ENCODE measurements at regions not wholly inside any gene's neighbourhood (a gene's known extent, or its start where the extent isn't known, plus 50 kb on each side); places are given as distances from the start of the nearest gene placed in this dataset.

- DNase-seq (ENCODE audit: low read depth): no peak
Measured at GRCh38 chr9:95620722-95621121, 104.0 kb upstream of the PTCH1 start.

DNA sequence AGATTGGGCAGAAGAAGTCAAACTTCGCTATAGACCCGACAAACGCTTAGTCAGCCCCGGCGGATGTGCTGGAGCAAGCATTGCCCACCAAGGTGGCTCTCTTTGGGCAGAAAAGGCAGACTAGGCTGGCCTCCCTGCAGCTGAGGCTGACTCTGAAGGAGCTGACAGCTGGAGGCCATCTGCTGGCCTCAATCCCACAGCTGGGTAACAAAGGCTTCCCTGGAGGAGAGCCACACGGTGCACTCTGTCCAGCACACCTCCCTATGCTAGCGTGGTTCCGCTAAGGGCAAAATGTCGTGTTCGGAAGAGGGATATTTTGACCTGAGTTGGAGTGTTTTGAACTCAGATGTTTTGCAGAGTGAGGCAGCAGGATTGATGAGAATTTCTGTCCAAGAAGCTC, 103.5 kb upstream of the PTCH1 start:
- no peak for DNase-seq (ENCODE audit: low read depth)

- no peak for DNase-seq (ENCODE audit: low read depth)
Measured at GRCh38 chr9:95615246-95615645, 98.5 kb upstream of the PTCH1 start.

DNA sequence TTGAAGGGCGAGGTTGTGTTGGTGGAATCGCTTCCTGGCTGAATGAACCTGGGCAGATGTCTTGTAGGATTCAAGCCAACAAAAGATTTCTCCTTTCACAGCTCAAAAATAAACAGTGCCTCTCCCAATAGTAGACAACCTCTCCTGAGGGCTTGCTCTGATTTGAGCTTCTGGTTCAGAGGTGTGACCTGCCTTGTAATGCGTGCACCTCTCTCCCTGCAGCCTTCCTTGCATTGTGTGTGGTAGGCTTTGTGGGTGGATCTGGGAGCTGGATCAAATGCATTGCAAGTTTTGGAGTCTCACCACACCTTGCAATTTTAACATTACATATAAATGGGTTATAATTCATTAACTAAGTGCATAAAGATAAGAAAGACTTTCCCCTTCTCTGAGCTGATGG, 96.9 kb upstream of the PTCH1 start:
- no peak for DNase-seq (ENCODE audit: low read depth)

GRCh38 chr9:95611354-95611753, 94.6 kb upstream of the PTCH1 start:
- DNase-seq (ENCODE audit: low read depth): no peak

DNA sequence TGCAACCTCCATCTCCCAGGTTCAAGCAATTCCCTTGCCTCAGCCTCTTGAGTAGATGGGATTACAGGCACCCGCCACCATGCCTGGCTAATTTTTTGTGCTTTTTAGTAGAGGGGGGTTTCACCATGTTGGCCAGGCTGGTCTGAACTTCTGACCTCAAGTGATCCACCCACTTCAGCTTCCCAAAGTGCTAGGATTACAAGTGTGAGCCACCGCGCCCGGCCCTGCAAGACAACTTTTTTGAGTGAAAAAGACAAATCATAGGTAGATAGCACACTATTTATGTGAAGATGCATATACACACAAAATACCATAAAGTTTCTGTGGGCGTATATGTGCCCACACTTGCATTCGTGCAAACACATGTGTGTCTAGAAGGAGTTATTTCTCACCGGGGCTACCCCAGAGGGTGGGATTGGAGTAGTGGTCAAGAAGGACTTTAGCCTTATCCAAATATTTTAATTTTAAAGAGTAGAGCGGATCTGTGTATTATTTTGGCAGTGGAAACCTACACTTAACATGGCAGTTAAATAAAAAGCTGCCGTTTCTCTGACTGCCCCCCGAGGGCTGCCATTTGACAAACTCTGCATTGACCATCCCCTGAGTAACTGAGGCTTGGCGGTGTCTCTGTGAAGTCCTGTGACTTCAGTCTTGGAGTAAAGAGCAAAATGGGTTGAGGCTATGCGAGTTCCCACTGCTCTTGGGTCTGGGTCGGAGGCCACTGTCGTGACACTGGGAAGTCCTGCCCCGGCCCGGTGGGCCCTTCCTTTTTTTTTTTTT, 93.4 kb upstream of the PTCH1 start:
- no peak for DNase-seq (ENCODE audit: low read depth)

GRCh38 chr9:95609426-95609825, 92.7 kb upstream of the PTCH1 start:
- DNase-seq (ENCODE audit: low read depth): no peak

DNA sequence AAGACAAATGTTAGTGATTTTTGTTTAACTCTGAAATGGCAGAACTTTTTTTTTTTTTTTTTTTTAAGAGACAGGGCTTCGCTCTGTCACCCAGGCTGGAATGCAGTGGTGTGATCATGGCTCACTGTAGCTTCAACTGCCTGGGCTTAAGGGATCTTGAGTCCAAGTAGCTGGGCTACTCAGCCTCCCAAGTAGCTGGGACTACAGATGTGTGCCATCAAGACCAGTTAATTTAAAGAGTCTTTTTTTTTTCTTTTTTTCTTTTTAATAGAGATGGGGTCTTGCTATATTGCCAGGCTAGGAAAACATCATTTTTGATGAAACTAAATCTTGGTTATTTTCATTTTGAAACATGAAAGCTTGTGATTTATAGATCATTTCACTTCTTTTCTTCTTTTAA, 91.6 kb upstream of the PTCH1 start:
- no peak for DNase-seq (ENCODE audit: low read depth)

DNA sequence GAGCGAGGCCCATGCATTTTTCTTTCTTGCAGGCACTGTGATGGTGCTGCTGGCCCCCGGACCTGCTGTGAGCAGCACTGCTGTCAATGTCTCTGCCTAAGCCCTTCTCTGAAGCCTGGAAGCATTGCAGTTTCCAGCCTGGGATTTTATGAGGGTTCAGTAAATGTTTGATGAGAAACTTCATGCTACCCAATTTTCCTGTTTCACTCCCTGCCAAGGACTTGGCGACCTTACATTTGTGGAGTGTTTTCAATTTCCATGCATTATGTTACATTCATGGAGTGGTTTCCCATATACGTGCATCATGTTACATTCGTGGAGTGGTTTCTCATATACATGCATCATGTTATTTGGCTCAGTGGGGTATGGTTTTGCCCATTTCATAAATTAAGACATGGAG, 90.7 kb upstream of the PTCH1 start:
- no peak for DNase-seq (ENCODE audit: low read depth)

- DNase-seq (ENCODE audit: low read depth): no peak
Measured at GRCh38 chr9:95606489-95607350, 89.9 kb upstream of the PTCH1 start.

- no peak for DNase-seq (ENCODE audit: low read depth)
Measured at GRCh38 chr9:95605816-95606488, 89.2 kb upstream of the PTCH1 start.

DNA sequence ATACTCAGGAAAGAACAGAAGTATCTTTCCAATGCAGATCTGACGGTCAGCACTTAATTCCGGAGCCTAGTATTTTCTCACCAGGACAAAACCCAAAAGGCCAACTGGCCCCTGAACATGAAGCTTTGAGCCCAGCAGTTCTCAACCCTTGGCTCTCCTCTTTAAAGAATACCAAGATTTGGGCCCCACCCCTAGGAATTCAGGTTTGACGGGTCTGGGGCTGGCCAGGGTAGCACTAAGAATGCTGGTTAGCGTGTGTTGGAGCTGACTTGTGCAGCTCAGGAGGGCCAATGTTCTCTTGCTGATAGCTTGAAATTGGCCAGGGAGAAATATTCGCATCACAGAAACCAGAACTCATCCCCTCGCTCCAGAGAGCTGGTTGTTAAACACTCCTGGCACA, 88.3 kb upstream of the PTCH1 start:
- no peak for DNase-seq (ENCODE audit: low read depth)

GRCh38 chr9:95598236-95598635, 81.5 kb upstream of the PTCH1 start:
- DNase-seq (ENCODE audit: low read depth): no peak

- no peak for DNase-seq (ENCODE audit: low read depth)
Measured at GRCh38 chr9:95595721-95596295, 79.0 kb upstream of the PTCH1 start.

GRCh38 chr9:95592931-95593330, 76.2 kb upstream of the PTCH1 start:
- DNase-seq (ENCODE audit: low read depth): no peak

GRCh38 chr9:95588724-95589588, 72.2 kb upstream of the PTCH1 start:
- DNase-seq (ENCODE audit: low read depth): no peak

DNA sequence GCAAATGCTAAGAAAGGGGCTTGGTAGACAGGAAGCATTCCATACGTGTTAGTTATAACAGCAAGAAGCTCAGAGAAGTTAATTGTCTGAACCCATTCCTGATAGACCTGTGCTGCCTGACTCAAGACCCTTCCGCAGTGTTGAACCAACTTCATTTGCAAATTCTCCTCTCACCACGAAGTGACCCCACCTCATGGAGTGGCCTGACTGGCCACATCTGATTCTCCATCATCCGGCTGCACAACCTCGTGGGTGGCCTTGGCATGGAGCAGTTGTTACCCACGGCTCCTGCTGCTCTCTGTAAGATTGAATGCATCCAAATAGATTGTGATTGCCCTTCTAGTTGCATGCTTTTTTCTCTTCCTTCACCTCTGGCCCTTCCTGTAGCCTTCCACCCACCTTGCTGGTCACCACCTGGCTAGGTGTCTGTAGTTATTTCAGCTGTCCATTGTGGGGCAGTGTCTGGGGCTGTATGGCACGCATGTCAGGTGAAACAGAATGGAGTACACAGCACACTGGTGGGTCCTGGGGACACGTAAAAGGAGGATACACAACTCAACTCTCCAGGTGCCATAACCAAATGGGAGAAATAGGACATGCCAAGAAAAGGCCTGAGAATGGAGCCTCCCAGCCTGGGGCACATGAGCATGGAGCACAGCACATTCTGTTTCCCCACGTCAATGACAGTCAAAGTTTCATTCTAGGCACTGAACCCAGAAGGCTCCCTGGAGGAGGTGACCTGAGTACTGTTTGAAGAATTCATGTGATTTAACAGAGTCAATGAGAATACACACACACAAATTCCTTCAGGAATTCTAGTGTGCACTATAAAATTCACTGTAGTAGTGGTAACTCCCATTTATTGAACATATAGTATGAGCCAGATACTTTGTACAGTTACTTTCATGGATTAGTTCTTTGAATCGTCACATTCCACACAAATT, 70.5 kb upstream of the PTCH1 start:
- no peak for DNase-seq (ENCODE audit: low read depth)

DNA sequence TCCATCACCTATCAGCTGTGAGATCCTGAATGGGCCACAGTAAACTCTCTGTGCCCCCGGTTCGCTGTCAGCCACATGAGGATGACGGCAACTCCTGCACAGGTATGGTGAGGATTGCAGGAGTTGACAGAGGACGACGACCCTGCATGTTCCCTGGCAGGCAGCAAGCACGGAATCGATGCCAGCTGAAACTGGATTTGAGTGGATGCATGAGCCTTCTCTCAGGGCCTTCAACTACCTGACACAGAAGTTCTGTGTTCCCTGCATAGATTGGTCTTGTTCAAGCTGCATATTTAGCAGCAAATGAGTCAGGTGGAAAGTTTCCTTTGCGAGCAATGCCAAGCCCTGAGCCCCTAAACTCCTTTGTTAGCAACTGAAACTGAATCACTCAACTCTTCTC, 69.6 kb upstream of the PTCH1 start:
- DNase-seq (ENCODE audit: low read depth): no peak

GRCh38 chr9:95585824-95586223, 69.1 kb upstream of the PTCH1 start:
- no peak for DNase-seq (ENCODE audit: low read depth)

- no peak for DNase-seq (ENCODE audit: low read depth)
Measured at GRCh38 chr9:95584176-95584575, 67.4 kb upstream of the PTCH1 start.

All from T follicular helper cell (primary cell).